ENCODE measurements at regions not wholly inside any gene's neighbourhood (a gene's known extent, or its start where the extent isn't known, plus 50 kb on each side); places are given as distances from the start of the nearest gene placed in this dataset.

DNA sequence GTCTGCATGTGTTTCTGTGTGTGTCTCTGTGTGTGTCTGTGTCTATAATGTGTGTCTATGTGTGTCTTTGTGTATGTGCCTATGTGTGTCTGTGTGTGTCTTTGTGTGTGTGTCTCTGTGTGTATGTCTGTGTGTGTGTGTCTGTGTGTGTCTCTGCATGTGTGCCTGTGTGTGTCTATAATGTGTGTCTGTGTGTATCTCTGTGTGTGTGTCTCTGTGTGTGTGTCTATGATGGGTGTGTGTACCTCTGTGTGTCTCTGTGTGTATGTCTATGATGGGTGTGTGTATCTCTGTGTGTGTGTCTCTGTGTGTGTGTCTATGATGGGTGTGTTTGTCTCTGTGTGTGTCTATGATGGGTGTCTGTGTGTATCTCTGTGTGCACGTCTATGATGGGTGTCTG is 126.2 kb upstream of the GPC1 start:
- TF ChIP-seq, protein P1, sequence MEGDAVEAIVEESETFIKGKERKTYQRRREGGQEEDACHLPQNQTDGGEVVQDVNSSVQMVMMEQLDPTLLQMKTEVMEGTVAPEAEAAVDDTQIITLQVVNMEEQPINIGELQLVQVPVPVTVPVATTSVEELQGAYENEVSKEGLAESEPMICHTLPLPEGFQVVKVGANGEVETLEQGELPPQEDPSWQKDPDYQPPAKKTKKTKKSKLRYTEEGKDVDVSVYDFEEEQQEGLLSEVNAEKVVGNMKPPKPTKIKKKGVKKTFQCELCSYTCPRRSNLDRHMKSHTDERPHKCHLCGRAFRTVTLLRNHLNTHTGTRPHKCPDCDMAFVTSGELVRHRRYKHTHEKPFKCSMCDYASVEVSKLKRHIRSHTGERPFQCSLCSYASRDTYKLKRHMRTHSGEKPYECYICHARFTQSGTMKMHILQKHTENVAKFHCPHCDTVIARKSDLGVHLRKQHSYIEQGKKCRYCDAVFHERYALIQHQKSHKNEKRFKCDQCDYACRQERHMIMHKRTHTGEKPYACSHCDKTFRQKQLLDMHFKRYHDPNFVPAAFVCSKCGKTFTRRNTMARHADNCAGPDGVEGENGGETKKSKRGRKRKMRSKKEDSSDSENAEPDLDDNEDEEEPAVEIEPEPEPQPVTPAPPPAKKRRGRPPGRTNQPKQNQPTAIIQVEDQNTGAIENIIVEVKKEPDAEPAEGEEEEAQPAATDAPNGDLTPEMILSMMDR (IDR thresholded peaks at IDR 0.05), result no peak
- no peak for TF ChIP-seq POLR2A (IDR thresholded peaks at IDR 0.05)

Data from right lobe of liver (tissue), 4 donors.